K562 (cell line): ENCODE measurements at regions not wholly inside any gene's neighbourhood (a gene's known extent, or its start where the extent isn't known, plus 50 kb on each side); places are given as distances from the start of the nearest gene placed in this dataset.

Experiments
- ATAC-seq: fragments of 200-7000 bp; cut with Tn5 transposase; 3 replicates; pipeline ENCODE4 v1.9.1; 2020; ENCODE audit warnings: moderate library complexity
- BruUV-seq: library from RNA; stranded (reverse); fragments of 400-500 nt; replicated peaks from 2 replicates; lab custom pipeline; 2021; lab: Mats Ljungman, UMichigan
- CTCF ChIA-PET: fragments of 300-600 bp; formaldehyde crosslinking; extraction: SDS; loops from one replicate; lab custom pipeline; 2021; ENCODE audit warnings: low intra/inter-chr PET ratio; lab: Yijun Ruan, JAX
- POLR2A ChIA-PET: fragments of 300-600, 350-650 bp; sonication (Branson Sonifier 250); formaldehyde crosslinking; extraction: SDS; loops from one replicate; lab custom pipeline; 2021; ENCODE audit warnings: antibody characterized with exemption, inconsistent platforms; lab: Yijun Ruan, JAX
- DNase-seq, 4 experiments: peaks; one replicate each; pipeline versions ENCODE4 v3.0.0 to v3.0.0-alpha.2; 2011 to 2018; ENCODE audit warnings: low spot score in 3 of 4, mixed read lengths in 3 of 4; ENCODE audit errors: extremely low read depth in 1 of 4
- FAIRE-seq: peaks from 2 replicates; lab custom pipeline; 2011; peaks lifted over from hg19 to GRCh38; lab: Jason Lieb, UNC
- H2AFZ ChIP-seq: 2 replicates; pipeline ENCODE4 v1.6.0; 2011; ENCODE audit warnings: low read depth, low read length, control low read depth, inconsistent platforms
- H3K27ac ChIP-seq: fragments of 200-600 bp; 3 replicates; pipeline ENCODE4 v1.8.0; 2011; ENCODE audit warnings: low read depth, mild to moderate bottlenecking, control low read depth, inconsistent platforms, low read length, moderate library complexity, mixed read lengths; ENCODE audit errors: extremely low read depth
- H3K27me3 ChIP-seq, 2 experiments: fragments of 300-600 bp in 1 of 2; 2 replicates in 1 of 2; 3 replicates in 1 of 2; pipeline versions ENCODE4 v1.6.0 to v1.8.0; 2011; ENCODE audit warnings: inconsistent platforms in 2 of 2, low read length in 2 of 2, mild to moderate bottlenecking in 1 of 2, mixed read lengths in 1 of 2, moderate library complexity in 1 of 2; ENCODE audit not compliant: control insufficient read depth in 2 of 2, insufficient read depth in 2 of 2
- H3K36me3 ChIP-seq: fragments of 300-600 bp; 3 replicates; pipeline ENCODE4 v1.8.0; 2011; ENCODE audit warnings: mild to moderate bottlenecking, low read length, inconsistent platforms; ENCODE audit not compliant: control insufficient read depth, insufficient read depth
- H3K4me1 ChIP-seq, 2 experiments: fragments of 200-600 bp in 1 of 2; replicated peaks in 1 of 2; 2 replicates in 1 of 2; 3 replicates in 1 of 2; pipeline versions ENCODE4 v1.5.1 to v1.8.0; 2011; ENCODE audit warnings: inconsistent platforms in 2 of 2, low read length in 2 of 2, mild to moderate bottlenecking in 1 of 2, mixed read lengths in 1 of 2, moderate library complexity in 1 of 2; ENCODE audit not compliant: control insufficient read depth in 2 of 2, insufficient read depth in 2 of 2
- H3K4me2 ChIP-seq: 2 replicates; pipeline ENCODE4 v1.6.1; 2011; ENCODE audit warnings: low read length, control low read depth, inconsistent platforms, mixed read lengths; ENCODE audit not compliant: insufficient read depth
- H3K4me3 ChIP-seq: fragments of 200-600 bp; sonication (generic), shearing (Covaris generic); 2 replicates; pipeline ENCODE4 v1.5.1; 2016; ENCODE audit warnings: control low read depth, inconsistent platforms
- H3K79me2 ChIP-seq: fragments of 200-600 bp; 3 replicates; pipeline ENCODE4 v1.8.0; 2011; ENCODE audit warnings: low read length, inconsistent platforms; ENCODE audit not compliant: control insufficient read depth, insufficient read depth
- H3K9ac ChIP-seq, 2 experiments: 2 replicates each; pipeline versions ENCODE4 v1.6.0 to v1.6.1; 2011; ENCODE audit warnings: low read depth in 2 of 2, low read length in 2 of 2, control low read depth in 1 of 2, inconsistent platforms in 1 of 2, mild to moderate bottlenecking in 1 of 2, mixed read lengths in 1 of 2; ENCODE audit not compliant: insufficient read depth in 1 of 2
- H3K9me1 ChIP-seq: one replicate; pipeline ENCODE4 v1.6.0; 2011; ENCODE audit warnings: inconsistent platforms, mild to moderate bottlenecking, low read length, moderate library complexity; ENCODE audit not compliant: control insufficient read depth, insufficient read depth
- H3K9me3 ChIP-seq: replicated peaks from 2 replicates; pipeline ENCODE4 v1.5.1; 2011; ENCODE audit warnings: low read depth, low read length, inconsistent platforms; ENCODE audit not compliant: control insufficient read depth, insufficient read depth
- H4K20me1 ChIP-seq: replicated peaks from 2 replicates; pipeline ENCODE4 v1.6.1; 2011; ENCODE audit warnings: low read length, inconsistent platforms, mixed read lengths; ENCODE audit not compliant: control insufficient read depth, insufficient read depth
- HDAC3 ChIP-seq: fragments of 450-650 bp; IDR thresholded peaks from 2 replicates; pipeline ENCODE4 v1.6.1; 2018; ENCODE audit warnings: borderline replicate concordance, mild to moderate bottlenecking, moderate library complexity; ENCODE audit not compliant: partially characterized antibody
- SETDB1 ChIP-seq: IDR thresholded peaks from one replicate; pipeline ENCODE4 v1.6.1; 2012; ENCODE audit warnings: low read length, control low read depth, inconsistent platforms
- ZNF3 ChIP-seq: fragments of 250-450 bp; sonication (Bioruptor Pico); IDR thresholded peaks from 2 replicates; pipeline ENCODE4 v1.5.0; 2021; ENCODE audit warnings: mild to moderate bottlenecking, moderate library complexity
- ZNF407 ChIP-seq: fragments of 450-650 bp; IDR thresholded peaks from 2 replicates; pipeline ENCODE4 v1.6.1; 2016; ENCODE audit warnings: low read depth
- WGBS: fragments of 100-300 bp; shearing (Covaris generic); methylation state at CpG from one replicate; pipeline ENCODE4 v1.1.6; 2016; ENCODE audit warnings: low coverage, mixed read lengths; ENCODE audit not compliant: insufficient coverage; ENCODE audit errors: missing lambda C conversion rate; 5-methylcytosine and 5-hydroxymethylcytosine counted together
- in situ Hi-C: fragments of 300-500 bp; cut with MboI; formaldehyde crosslinking; loops from 4 replicates; pipeline ENCODE4 v1.15.0; 2018; ENCODE audit warnings: inconsistent platforms, mixed read lengths
- intact Hi-C: fragments of 100-400 bp; cut with micrococcal nuclease; formaldehyde crosslinking; loops from 2 replicates; pipeline ENCODE4 v1.14.2; 2022
- TF ChIP-seq, protein P1 (sequence below): fragments of 450-650 bp; formaldehyde crosslinking; IDR thresholded peaks from 2 replicates; pipeline ENCODE4 v1.4.0; 2020; ENCODE audit warnings: mild to moderate bottlenecking, mixed read lengths

GRCh38 chr18:40307627-40308026, 1647.4 kb upstream of the PIK3C3 start:
- Histone ChIP-seq H2AFZ (no peak overlapping the region), H3K9me1 (no peaks in the 10 kb centered on the region), H3K4me3 (no peak overlapping the region), H3K36me3 (no peaks in the 10 kb centered on the region), H3K27ac (no peak overlapping the region), H3K9ac (no peak overlapping the region), H3K4me2 (no peak overlapping the region), H4K20me1 (no peaks in the 10 kb centered on the region), H3K9me3 (no peaks in the 10 kb centered on the region), H3K79me2 (no peaks in the 10 kb centered on the region), H3K27me3 (no peaks in the 10 kb centered on the region), H3K4me1 (no peaks in the 10 kb centered on the region)
- DNase-seq, result no peak
- intact Hi-C loops (no loop called here), in situ Hi-C loops (no loop called here)
- ATAC-seq, result no peak
- no TSS peak for BruUV-seq
- POLR2A ChIA-PET, result no interaction called here
- 1% methylated on average over 3 of the region's 3 CpGs for WGBS
- no peak for TF ChIP-seq ZNF3 (CRISPR knock-in tag)
- TF ChIP-seq, protein P1, sequence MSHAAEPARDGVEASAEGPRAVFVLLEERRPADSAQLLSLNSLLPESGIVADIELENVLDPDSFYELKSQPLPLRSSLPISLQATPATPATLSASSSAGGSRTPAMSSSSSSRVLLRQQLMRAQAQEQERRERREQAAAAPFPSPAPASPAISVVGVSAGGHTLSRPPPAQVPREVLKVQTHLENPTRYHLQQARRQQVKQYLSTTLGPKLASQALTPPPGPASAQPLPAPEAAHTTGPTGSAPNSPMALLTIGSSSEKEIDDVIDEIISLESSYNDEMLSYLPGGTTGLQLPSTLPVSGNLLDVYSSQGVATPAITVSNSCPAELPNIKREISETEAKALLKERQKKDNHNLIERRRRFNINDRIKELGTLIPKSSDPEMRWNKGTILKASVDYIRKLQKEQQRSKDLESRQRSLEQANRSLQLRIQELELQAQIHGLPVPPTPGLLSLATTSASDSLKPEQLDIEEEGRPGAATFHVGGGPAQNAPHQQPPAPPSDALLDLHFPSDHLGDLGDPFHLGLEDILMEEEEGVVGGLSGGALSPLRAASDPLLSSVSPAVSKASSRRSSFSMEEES (CRISPR knock-in tag), result peak; percentile 34
- no peak for FAIRE-seq
- CTCF ChIA-PET, result no interaction called here

DNA sequence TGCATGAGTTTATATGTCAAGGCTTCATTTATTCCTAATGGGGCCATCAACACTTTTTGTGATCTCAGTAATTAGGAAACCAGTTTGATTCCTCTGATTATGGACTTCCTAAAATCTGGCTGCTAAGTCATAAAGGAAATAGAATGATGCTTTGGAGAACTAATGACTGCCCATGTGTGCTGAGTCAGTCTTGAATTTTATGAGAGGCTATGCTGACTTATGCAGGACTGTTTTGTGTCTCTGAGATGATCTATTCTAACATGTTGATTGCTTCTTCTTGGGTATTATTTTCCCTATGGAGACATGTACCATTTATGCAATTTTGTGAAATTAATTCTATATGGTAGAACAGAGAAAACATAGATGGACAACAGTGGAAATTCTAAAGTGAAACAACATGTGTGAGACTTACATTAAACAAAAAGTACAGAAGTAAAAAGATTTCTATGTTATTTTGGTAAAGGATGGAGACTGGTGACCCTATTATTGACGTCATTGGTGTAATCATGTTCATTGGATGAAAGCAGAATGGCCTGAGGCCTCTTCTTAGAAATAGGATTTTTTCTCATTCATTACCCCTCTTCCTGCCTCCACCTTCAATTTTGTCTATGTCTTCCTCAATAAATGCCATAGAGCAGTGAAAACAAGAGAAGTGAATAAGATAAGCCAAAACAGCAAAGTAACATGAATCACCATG, 1658.2 kb upstream of the PIK3C3 start:
- no peaks in the 10 kb centered on the region for H3K27me3 ChIP-seq
- H3K27ac ChIP-seq, result no peak overlapping the region
- H3K4me2 ChIP-seq, result no peak overlapping the region
- H3K79me2 ChIP-seq, result no peaks in the 10 kb centered on the region
- WGBS, result 0% methylated on average over 1 of the region's 1 CpG
- ChIA-PET CTCF (no interaction called here), POLR2A (no interaction called here)
- H4K20me1 ChIP-seq, result no peaks in the 10 kb centered on the region
- ATAC-seq (no peak), DNase-seq (no peak), FAIRE-seq (no peak)
- H3K9me3 ChIP-seq, result no peaks in the 10 kb centered on the region
- no TSS peak for BruUV-seq
- intact Hi-C loops, result no loop called here
- in situ Hi-C loops, result no loop called here
- no peak overlapping the region for H2AFZ ChIP-seq
- no peak overlapping the region for H3K4me3 ChIP-seq
- H3K9me1 ChIP-seq, result no peaks in the 10 kb centered on the region
- no peaks in the 10 kb centered on the region for H3K4me1 ChIP-seq
- H3K36me3 ChIP-seq, result no peaks in the 10 kb centered on the region
- H3K9ac ChIP-seq, result no peak overlapping the region
- TF ChIP-seq HDAC3 (no peak), ZNF407 (no peak), SETDB1 (no peak)
